Tibial nerve (tissue), 4 donors: ENCODE measurements at regions not wholly inside any gene's neighbourhood (a gene's known extent, or its start where the extent isn't known, plus 50 kb on each side); places are given as distances from the start of the nearest gene placed in this dataset.
"Not testable (repeated sequence)": the region's sequence is repeated elsewhere in the genome, so short reads cannot be mapped to it uniquely, and the experiment has no call there.

ENCODE experiments used
- EP300 ChIP-seq, 2 donors: sonication (generic); formaldehyde crosslinking; IDR thresholded peaks; one replicate each; pipeline ENCODE4 v1.6.1; 2017; ENCODE audit warnings: antibody characterized with exemption in 2 of 2, mild to moderate bottlenecking in 1 of 2
- TF ChIP-seq, protein P1 (sequence below), 5 experiments: fragments of 200-600 bp in 3 of 5; fragments of 450-650 bp in 2 of 5; sonication (generic) in 3 of 5; IDR thresholded peaks; one replicate each; pipeline ENCODE4 v1.5.1; 2016 to 2019; ENCODE audit warnings: antibody characterized with exemption in 5 of 5, mild to moderate bottlenecking in 3 of 5, moderate library complexity in 2 of 5

DNA sequence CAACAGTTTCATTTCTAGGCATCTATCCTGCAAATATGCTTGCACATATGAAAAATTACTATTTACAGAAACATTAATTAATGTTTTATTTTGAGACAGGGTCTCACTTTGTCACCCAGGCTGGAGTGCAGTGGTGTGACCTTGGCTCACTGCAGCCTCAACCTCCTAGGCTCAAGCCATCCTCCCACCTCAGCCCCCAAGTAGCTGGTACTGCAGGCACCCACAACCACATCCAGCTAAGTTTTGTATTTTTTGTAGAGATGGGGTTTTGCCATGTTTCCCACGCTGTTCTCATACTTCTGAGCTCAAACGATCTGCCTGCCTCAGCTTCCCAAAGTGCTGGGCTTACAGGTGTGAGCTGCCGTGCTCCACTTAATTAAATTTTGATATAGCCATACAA lies 86.2 kb upstream of the CCND2 start:
- TF ChIP-seq EP300 (IDR thresholded peaks at IDR 0.05) = not testable (repeated sequence)
- TF ChIP-seq, protein P1, sequence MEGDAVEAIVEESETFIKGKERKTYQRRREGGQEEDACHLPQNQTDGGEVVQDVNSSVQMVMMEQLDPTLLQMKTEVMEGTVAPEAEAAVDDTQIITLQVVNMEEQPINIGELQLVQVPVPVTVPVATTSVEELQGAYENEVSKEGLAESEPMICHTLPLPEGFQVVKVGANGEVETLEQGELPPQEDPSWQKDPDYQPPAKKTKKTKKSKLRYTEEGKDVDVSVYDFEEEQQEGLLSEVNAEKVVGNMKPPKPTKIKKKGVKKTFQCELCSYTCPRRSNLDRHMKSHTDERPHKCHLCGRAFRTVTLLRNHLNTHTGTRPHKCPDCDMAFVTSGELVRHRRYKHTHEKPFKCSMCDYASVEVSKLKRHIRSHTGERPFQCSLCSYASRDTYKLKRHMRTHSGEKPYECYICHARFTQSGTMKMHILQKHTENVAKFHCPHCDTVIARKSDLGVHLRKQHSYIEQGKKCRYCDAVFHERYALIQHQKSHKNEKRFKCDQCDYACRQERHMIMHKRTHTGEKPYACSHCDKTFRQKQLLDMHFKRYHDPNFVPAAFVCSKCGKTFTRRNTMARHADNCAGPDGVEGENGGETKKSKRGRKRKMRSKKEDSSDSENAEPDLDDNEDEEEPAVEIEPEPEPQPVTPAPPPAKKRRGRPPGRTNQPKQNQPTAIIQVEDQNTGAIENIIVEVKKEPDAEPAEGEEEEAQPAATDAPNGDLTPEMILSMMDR (IDR thresholded peaks at IDR 0.05) = not testable (repeated sequence)
